SK-N-SH (cell line): ENCODE measurements at regions not wholly inside any gene's neighbourhood (a gene's known extent, or its start where the extent isn't known, plus 50 kb on each side); places are given as distances from the start of the nearest gene placed in this dataset.

Experiments
- CTCF ChIA-PET: fragments of 300-600, 350-600 bp; formaldehyde crosslinking; extraction: SDS; loops from one replicate; lab custom pipeline; 2021; lab: Yijun Ruan, JAX
- POLR2A ChIA-PET: fragments of 350-600 bp; sonication (Branson Sonifier 250); formaldehyde crosslinking; extraction: SDS; loops from one replicate; lab custom pipeline; 2020; ENCODE audit warnings: antibody characterized with exemption, inconsistent platforms; lab: Yijun Ruan, JAX
- DNase-seq: peaks from one replicate; pipeline ENCODE4 v3.0.0; 2012
- H2AFZ ChIP-seq: fragments of 200-600 bp; sonication (generic); 2 replicates; pipeline ENCODE4 v1.8.1; 2016; ENCODE audit warnings: antibody characterized with exemption, mild to moderate bottlenecking, low read depth
- H3F3A ChIP-seq: fragments of 200-600 bp; sonication (generic); replicated peaks from 2 replicates; pipeline ENCODE3; 2016; ENCODE audit warnings: antibody characterized with exemption, mild to moderate bottlenecking; ENCODE audit not compliant: insufficient read depth
- H3K27ac ChIP-seq, 2 experiments: fragments of 200-500 bp in 1 of 2; fragments of 200-600 bp in 1 of 2; sonication (Bioruptor generic) in 1 of 2; sonication (generic), shearing (Covaris generic) in 1 of 2; 2 replicates each; pipeline versions ENCODE4 v1.5.1 to v1.6.1; 2014 to 2016; ENCODE audit warnings: low read depth in 2 of 2, inconsistent platforms in 1 of 2, low read length in 1 of 2, mild to moderate bottlenecking in 1 of 2, mixed read lengths in 1 of 2
- H3K27me3 ChIP-seq: fragments of 200-600 bp; sonication (generic), shearing (Covaris generic); 2 replicates; pipeline ENCODE4 v1.6.1; 2016; ENCODE audit warnings: mixed run types; ENCODE audit not compliant: insufficient read depth
- H3K36me3 ChIP-seq, 2 experiments: fragments of 200-500 bp in 1 of 2; fragments of 200-600 bp in 1 of 2; sonication (Bioruptor generic) in 1 of 2; sonication (generic) in 1 of 2; replicated peaks in 1 of 2; 2 replicates each; pipeline versions ENCODE3 to v1.5.1; 2014 to 2016; ENCODE audit warnings: low read length in 1 of 2, mild to moderate bottlenecking in 1 of 2; ENCODE audit not compliant: insufficient read depth in 2 of 2, control insufficient read depth in 1 of 2
- H3K4me1 ChIP-seq, 2 experiments: fragments of 200-500 bp in 1 of 2; fragments of 200-600 bp in 1 of 2; sonication (Bioruptor generic) in 1 of 2; sonication (generic), shearing (Covaris generic) in 1 of 2; 2 replicates each; pipeline versions ENCODE4 v1.5.1 to v1.6.1; 2014 to 2016; ENCODE audit warnings: low read depth in 1 of 2, low read length in 1 of 2, mixed run types in 1 of 2; ENCODE audit not compliant: insufficient read depth in 2 of 2, control insufficient read depth in 1 of 2
- H3K4me2 ChIP-seq: fragments of 200-600 bp; sonication (generic), shearing (Covaris generic); 2 replicates; pipeline ENCODE4 v1.6.1; 2017; ENCODE audit warnings: mixed run types
- H3K4me3 ChIP-seq, 2 experiments: fragments of 200-500 bp in 1 of 2; fragments of 200-600 bp in 1 of 2; sonication (Bioruptor generic) in 1 of 2; sonication (generic), shearing (Covaris generic) in 1 of 2; 2 replicates each; pipeline versions ENCODE4 v1.5.1 to v1.8.1; 2014 to 2016; ENCODE audit warnings: low read depth in 2 of 2, inconsistent platforms in 1 of 2, low read length in 1 of 2, mild to moderate bottlenecking in 1 of 2, mixed read lengths in 1 of 2, moderate library complexity in 1 of 2
- H3K79me2 ChIP-seq: fragments of 200-600 bp; sonication (generic); 2 replicates; pipeline ENCODE4 v1.8.1; 2017; ENCODE audit warnings: mild to moderate bottlenecking; ENCODE audit not compliant: insufficient read depth
- H3K9ac ChIP-seq: fragments of 200-600 bp; sonication (generic); 2 replicates; pipeline ENCODE4 v1.6.1; 2017; ENCODE audit warnings: mixed run types
- H3K9me2 ChIP-seq: fragments of 200-600 bp; sonication (generic); 2 replicates; pipeline ENCODE4 v1.6.1; 2017; ENCODE audit warnings: mixed run types
- H3K9me3 ChIP-seq: fragments of 200-600 bp; sonication (generic); 2 replicates; pipeline ENCODE4 v1.6.1; 2017; ENCODE audit warnings: mixed run types, mild to moderate bottlenecking, moderate library complexity
- H4K20me1 ChIP-seq: fragments of 200-600 bp; sonication (generic); 2 replicates; pipeline ENCODE4 v1.6.1; 2017; ENCODE audit warnings: mild to moderate bottlenecking, mixed run types; ENCODE audit not compliant: insufficient read depth
- CHD2 ChIP-seq: fragments of 150-350 bp; IDR thresholded peaks from 2 replicates; pipeline ENCODE4 v1.6.1; 2018; ENCODE audit warnings: low read length; ENCODE audit not compliant: partially characterized antibody
- FOSL2 ChIP-seq: IDR thresholded peaks from 2 replicates; pipeline ENCODE4 v1.4.0; 2012; ENCODE audit warnings: low read depth, mild to moderate bottlenecking, moderate library complexity, borderline replicate concordance
- PBX3 ChIP-seq: IDR thresholded peaks from 2 replicates; pipeline ENCODE4; 2012
- POLR2AphosphoS5 ChIP-seq: IDR thresholded peaks from 2 replicates; pipeline ENCODE4 v1.6.1; 2012; ENCODE audit warnings: low read depth, low read length
- RAD21 ChIP-seq: IDR thresholded peaks from 2 replicates; pipeline ENCODE4 v1.6.1; 2012; ENCODE audit warnings: mild to moderate bottlenecking, low read length
- RFX5 ChIP-seq: IDR thresholded peaks from 2 replicates; pipeline ENCODE4 v1.6.1; 2012; ENCODE audit warnings: mild to moderate bottlenecking, improper control_type of control experiment, low read length
- TEAD4 ChIP-seq: IDR thresholded peaks from 2 replicates; pipeline ENCODE4 v1.4.0; 2012; ENCODE audit warnings: mild to moderate bottlenecking, borderline replicate concordance; ENCODE audit not compliant: insufficient read depth
- WGBS: methylation state at CpG from one replicate; pipeline ENCODE4 v1.1.6; 2017; ENCODE audit warnings: low lambda C conversion rate; 5-methylcytosine and 5-hydroxymethylcytosine counted together
- TF ChIP-seq, protein P1 (sequence below): fragments of 150-350 bp; IDR thresholded peaks from 2 replicates; pipeline ENCODE4 v1.6.1; 2016; ENCODE audit warnings: mild to moderate bottlenecking, low read depth, low read length

DNA sequence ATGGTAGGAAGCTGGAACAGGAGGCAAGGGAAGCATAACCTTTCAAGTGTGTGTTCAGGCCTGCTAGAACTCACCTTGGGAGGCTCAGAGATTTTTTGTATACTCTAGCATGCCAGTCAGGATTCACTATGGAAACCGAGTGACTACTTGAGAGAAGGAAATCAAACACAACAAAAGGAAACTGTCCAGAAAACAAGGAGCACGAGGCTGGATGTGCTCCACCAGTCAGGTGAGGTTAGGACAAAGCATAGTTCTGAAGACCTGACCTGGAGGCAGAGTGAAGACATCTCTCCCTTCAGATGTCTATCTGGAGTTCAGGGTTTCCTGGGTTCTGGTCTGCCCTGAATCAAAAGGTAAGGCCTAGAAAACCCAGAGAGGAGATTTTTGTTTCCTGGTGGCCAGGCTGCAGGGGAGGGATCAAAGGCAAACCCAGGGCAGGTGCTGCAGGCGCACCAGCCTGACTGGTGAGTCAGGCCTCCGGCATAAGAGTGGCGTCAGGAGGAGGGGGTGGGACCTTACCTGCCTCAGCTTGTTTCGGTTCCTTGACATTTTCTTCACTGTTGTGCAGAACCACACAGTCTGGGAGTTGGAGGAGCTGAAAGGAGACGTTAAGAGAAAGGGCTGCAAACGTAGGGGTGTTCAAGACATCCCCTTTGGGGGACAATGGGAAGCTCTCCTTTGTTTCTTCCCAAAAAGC is 52.2 kb upstream of the OSBPL11 start (continued):
- TF ChIP-seq PBX3 (no peak), POLR2AphosphoS5 (no peak)

DNA sequence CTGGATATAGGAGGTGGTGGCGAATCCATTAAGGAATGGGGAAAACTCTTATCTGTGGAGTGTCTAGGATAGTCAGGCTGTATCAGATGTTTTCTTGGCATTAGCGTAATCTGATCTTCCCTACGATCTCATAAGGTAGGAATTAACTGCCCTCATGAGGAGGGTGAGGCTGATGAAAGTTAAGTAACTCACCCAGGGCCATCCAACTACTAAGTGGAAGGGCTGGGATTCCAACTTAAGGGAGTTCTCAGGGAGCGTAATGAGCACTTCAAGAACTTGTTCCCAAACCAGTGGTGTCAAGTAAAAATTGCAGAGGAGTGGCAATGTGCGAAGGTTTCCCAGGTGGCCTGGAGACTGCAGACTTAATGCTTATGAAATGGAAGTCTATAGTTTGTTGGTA is 55.9 kb upstream of the OSBPL11 start:
- WGBS, result 73% methylated on average over 5 of the region's 5 CpGs
- H3K4me2 ChIP-seq, result no peak overlapping the region
- TF ChIP-seq RFX5 (no peak), RAD21 (no peak)
- TF ChIP-seq, all 33 proteins: peak for 0
- peak overlapping the region; percentile 24; the same call in 1 of the 2 replicates for H2AFZ ChIP-seq
- no peaks in the 10 kb centered on the region for H3K36me3 ChIP-seq
- no peak overlapping the region for H3K9ac ChIP-seq
- POLR2A ChIA-PET, result no interaction called here
- no peaks in the 10 kb centered on the region for H3F3A ChIP-seq
- H3K4me1 ChIP-seq, result no peaks in the 10 kb centered on the region
- H3K27me3 ChIP-seq, result no peaks in the 10 kb centered on the region
- no peaks in the 10 kb centered on the region for H3K9me2 ChIP-seq
- H3K4me3 ChIP-seq, result no peak overlapping the region
- H4K20me1 ChIP-seq, result no peaks in the 10 kb centered on the region
- no peaks in the 10 kb centered on the region for H3K79me2 ChIP-seq
- DNase-seq, result no peak
- CTCF ChIA-PET, result no interaction called here
- H3K9me3 ChIP-seq, result no peaks in the 10 kb centered on the region
- H3K27ac ChIP-seq, result no peak overlapping the region

DNA sequence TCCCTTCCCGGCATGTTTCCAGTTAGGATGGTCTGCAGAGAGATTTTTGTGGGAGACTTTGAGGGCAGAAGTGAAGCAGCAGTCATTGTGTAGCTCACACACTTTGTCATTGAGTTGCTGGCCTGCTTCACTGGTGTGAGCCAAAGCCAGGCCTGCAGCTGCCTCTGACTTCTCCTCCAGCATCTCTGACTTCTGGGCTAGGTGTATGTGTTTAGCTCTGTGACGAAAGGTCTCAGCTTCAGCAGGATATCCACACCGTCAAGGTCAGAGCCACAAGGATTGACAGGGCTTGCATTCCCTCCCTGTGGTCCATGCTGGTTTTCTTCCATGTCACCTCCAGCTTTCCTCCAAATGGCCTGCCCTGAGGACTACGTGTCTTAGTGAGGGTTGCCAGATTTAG is 57.1 kb upstream of the OSBPL11 start:
- POLR2A ChIA-PET, result no interaction called here
- H4K20me1 ChIP-seq, result no peaks in the 10 kb centered on the region
- H3K9ac ChIP-seq, result no peak overlapping the region
- no peaks in the 10 kb centered on the region for H3K27me3 ChIP-seq
- no peak overlapping the region for H3K4me2 ChIP-seq
- H3K79me2 ChIP-seq, result no peaks in the 10 kb centered on the region
- TF ChIP-seq PBX3 (no peak), FOSL2 (no peak), CHD2 (no peak), TEAD4 (no peak)
- TF ChIP-seq, protein P1, sequence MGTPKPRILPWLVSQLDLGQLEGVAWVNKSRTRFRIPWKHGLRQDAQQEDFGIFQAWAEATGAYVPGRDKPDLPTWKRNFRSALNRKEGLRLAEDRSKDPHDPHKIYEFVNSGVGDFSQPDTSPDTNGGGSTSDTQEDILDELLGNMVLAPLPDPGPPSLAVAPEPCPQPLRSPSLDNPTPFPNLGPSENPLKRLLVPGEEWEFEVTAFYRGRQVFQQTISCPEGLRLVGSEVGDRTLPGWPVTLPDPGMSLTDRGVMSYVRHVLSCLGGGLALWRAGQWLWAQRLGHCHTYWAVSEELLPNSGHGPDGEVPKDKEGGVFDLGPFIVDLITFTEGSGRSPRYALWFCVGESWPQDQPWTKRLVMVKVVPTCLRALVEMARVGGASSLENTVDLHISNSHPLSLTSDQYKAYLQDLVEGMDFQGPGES, result no peak
- TF ChIP-seq, all 33 proteins: peak for 0
- WGBS, result 88% methylated on average over 4 of the region's 4 CpGs
- Histone ChIP-seq H3K4me1 (no peaks in the 10 kb centered on the region), H3K9me2 (no peaks in the 10 kb centered on the region), H3K27ac (no peak overlapping the region), H3F3A (no peaks in the 10 kb centered on the region), H3K36me3 (no peaks in the 10 kb centered on the region), H3K4me3 (no peak overlapping the region), H2AFZ (no peak overlapping the region), H3K9me3 (no peaks in the 10 kb centered on the region)
- DNase-seq, result no peak
- CTCF ChIA-PET, result interaction anchor here (1.5 kb wide), 1 partner anchor 10 kb away, joined by 5 read pairs; no protein-coding TSS in a partner anchor
